ENCODE measurements at regions not wholly inside any gene's neighbourhood (a gene's known extent, or its start where the extent isn't known, plus 50 kb on each side); places are given as distances from the start of the nearest gene placed in this dataset.

- DNase-seq = no peak
Measured at GRCh38 chr12:90899456-90900182, 55.4 kb downstream of the CCER1 start.

- no peak for DNase-seq
Measured at GRCh38 chr12:90897986-90898385, 57.0 kb downstream of the CCER1 start.

- DNase-seq = no peak
Measured at GRCh38 chr12:90897316-90897715, 57.7 kb downstream of the CCER1 start.

GRCh38 chr12:90896821-90897220 is 58.2 kb downstream of the CCER1 start:
- DNase-seq = no peak

- no peak for DNase-seq
Measured at GRCh38 chr12:90896164-90896563, 58.8 kb downstream of the CCER1 start.

GRCh38 chr12:90888316-90888715 is 66.7 kb downstream of the CCER1 start:
- no peak for DNase-seq

- no peak for DNase-seq
Measured at GRCh38 chr12:90883456-90883855, 71.5 kb downstream of the CCER1 start.

GRCh38 chr12:90871726-90872096 is 83.3 kb downstream of the CCER1 start:
- DNase-seq = no peak

- DNase-seq = no peak
Measured at GRCh38 chr12:90870971-90871725, 83.8 kb downstream of the CCER1 start.

GRCh38 chr12:90868626-90869025 is 86.3 kb downstream of the CCER1 start:
- DNase-seq = no peak

- no peak for DNase-seq
Measured at GRCh38 chr12:90859591-90859990, 95.4 kb downstream of the CCER1 start.

- DNase-seq = no peak
Measured at GRCh38 chr12:90858252-90858651, 96.7 kb downstream of the CCER1 start.

- no peak for DNase-seq
Measured at GRCh38 chr12:90855534-90855933, 99.4 kb downstream of the CCER1 start.

- no peak for DNase-seq
Measured at GRCh38 chr12:90854136-90854689, 100.8 kb downstream of the CCER1 start.

GRCh38 chr12:90851800-90852718 is 102.9 kb downstream of the CCER1 start:
- no peak for DNase-seq

- no peak for DNase-seq
Measured at GRCh38 chr12:90842477-90842876, 112.5 kb downstream of the CCER1 start.

GRCh38 chr12:90841336-90841735 is 113.6 kb downstream of the CCER1 start:
- DNase-seq = no peak

- no peak for DNase-seq
Measured at GRCh38 chr12:90839346-90839745, 115.6 kb downstream of the CCER1 start.

GRCh38 chr12:90836689-90837088 is 118.3 kb downstream of the CCER1 start:
- no peak for DNase-seq

- DNase-seq = no peak
Measured at GRCh38 chr12:90833228-90833627, 121.7 kb downstream of the CCER1 start.

- DNase-seq = no peak
Measured at GRCh38 chr12:90832427-90832826, 122.5 kb downstream of the CCER1 start.

GRCh38 chr12:90831712-90832111 is 123.3 kb downstream of the CCER1 start:
- DNase-seq = no peak

GRCh38 chr12:90829044-90829443 is 125.9 kb downstream of the CCER1 start:
- DNase-seq = no peak
